GM06990 (cell line): ENCODE measurements at regions not wholly inside any gene's neighbourhood (a gene's known extent, or its start where the extent isn't known, plus 50 kb on each side); places are given as distances from the start of the nearest gene placed in this dataset.

ENCODE experiments used
- DNase-seq: peaks from one replicate; pipeline ENCODE4 v3.0.0-alpha.2; 2011; ENCODE audit not compliant: insufficient read length; ENCODE audit errors: extremely low read depth
- H3K27me3 ChIP-seq: replicated peaks from 2 replicates; pipeline ENCODE4 v1.6.0; 2011; ENCODE audit warnings: low read length; ENCODE audit not compliant: control insufficient read depth, insufficient read depth
- H3K36me3 ChIP-seq: 2 replicates; pipeline ENCODE4 v1.5.1; 2011; ENCODE audit warnings: low read length; ENCODE audit not compliant: control insufficient read depth, insufficient read depth
- H3K4me3 ChIP-seq: replicated peaks from 2 replicates; pipeline ENCODE4 v1.5.1; 2011; ENCODE audit warnings: low read depth, mild to moderate bottlenecking, control low read depth, low read length
- CTCF ChIP-seq: IDR thresholded peaks from 2 replicates; pipeline ENCODE4 v1.5.1; 2011; ENCODE audit warnings: low read length, control low read depth, mild to moderate bottlenecking, inconsistent platforms; ENCODE audit not compliant: insufficient read depth, poor library complexity, severe bottlenecking

GRCh38 chr6:170160031-170160627 is 130.7 kb downstream of the DLL1 start:
- H3K4me3 ChIP-seq, result no peak overlapping the region
- no peak for DNase-seq
- H3K36me3 ChIP-seq, result no peaks in the 10 kb centered on the region
- H3K27me3 ChIP-seq, result no peaks in the 10 kb centered on the region
- no peak for TF ChIP-seq CTCF

- no peak for DNase-seq
- TF ChIP-seq CTCF, result no peak
- no peaks in the 10 kb centered on the region for H3K36me3 ChIP-seq
- no peak overlapping the region for H3K4me3 ChIP-seq
- no peaks in the 10 kb centered on the region for H3K27me3 ChIP-seq
These were observed 131.6 kb downstream of the DLL1 start for GRCh38 chr6:170159022-170159965.

GRCh38 chr6:170158296-170159021 is 132.4 kb downstream of the DLL1 start:
- no peak for TF ChIP-seq CTCF
- no peak for DNase-seq

DNA sequence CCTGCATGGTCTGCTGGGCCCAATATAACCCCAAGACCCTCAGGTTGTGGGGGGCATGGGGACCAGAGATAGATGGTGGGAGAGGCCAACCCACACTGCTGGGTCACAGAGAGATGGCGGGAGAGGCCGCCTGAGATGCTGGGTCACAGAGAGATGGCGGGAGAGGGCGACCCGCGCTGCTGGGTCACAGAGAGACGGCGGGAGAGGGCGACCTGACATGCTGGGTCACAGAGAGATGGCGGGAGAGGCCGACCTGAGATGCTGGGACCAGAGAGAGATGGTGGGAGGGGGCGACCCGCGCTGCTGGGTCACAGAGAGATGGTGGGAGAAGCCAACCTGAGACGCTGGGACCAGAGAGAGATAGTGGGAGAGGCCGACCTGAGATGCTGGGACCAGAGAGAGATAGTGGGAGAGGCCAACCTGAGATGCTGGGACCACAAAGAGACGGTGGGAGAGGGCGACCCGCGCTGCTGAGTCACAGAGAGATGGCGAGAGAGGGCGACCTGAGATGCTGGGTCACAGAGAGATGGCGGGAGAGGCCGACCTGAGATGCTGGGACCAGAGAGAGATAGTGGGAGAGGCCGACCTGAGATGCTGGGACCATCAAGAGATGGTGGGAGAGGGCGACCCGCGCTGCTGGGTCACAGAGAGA is 133.2 kb downstream of the DLL1 start:
- no peak for TF ChIP-seq CTCF
- Histone ChIP-seq H3K36me3 (no peaks in the 10 kb centered on the region), H3K4me3 (no peak overlapping the region), H3K27me3 (no peaks in the 10 kb centered on the region)
- no peak for DNase-seq

More at GRCh38 chr6:170158296-170159021, 132.4 kb downstream of the DLL1 start:
- H3K36me3 ChIP-seq, result no peaks in the 10 kb centered on the region
- H3K27me3 ChIP-seq, result no peaks in the 10 kb centered on the region
- no peak overlapping the region for H3K4me3 ChIP-seq
